Fibroblast of the conjunctiva (primary cell): ENCODE measurements at regions not wholly inside any gene's neighbourhood (a gene's known extent, or its start where the extent isn't known, plus 50 kb on each side); places are given as distances from the start of the nearest gene placed in this dataset.
A peak's percentile ranks its signal among the peaks of the same experiment; 100 is the strongest.
"Not testable (repeated sequence)": the region's sequence is repeated elsewhere in the genome, so short reads cannot be mapped to it uniquely, and the experiment has no call there.

ENCODE experiments used
- DNase-seq: peaks from one replicate; pipeline ENCODE4 v3.0.0-alpha.2; 2010; ENCODE audit warnings: low read depth

DNA sequence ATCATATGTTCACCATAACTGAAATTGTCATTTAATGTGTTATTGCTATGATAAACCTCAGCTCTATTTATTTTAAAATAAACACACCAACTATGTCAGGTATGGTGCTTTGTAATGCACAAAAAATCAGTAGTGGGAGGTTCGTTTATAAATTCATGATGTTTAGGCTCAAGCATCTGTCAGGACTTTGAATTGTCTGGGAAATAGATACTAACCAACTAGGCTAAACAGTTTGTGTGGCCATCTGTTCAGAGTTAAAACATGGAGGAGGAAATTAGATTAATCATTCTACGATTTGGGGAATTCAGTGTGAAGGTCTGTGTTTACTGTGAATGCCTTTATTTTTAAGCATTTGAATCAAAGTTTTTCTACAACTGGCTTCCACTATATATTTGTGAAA is 212.6 kb upstream of the FZD8 start:
- no peak for DNase-seq

DNA sequence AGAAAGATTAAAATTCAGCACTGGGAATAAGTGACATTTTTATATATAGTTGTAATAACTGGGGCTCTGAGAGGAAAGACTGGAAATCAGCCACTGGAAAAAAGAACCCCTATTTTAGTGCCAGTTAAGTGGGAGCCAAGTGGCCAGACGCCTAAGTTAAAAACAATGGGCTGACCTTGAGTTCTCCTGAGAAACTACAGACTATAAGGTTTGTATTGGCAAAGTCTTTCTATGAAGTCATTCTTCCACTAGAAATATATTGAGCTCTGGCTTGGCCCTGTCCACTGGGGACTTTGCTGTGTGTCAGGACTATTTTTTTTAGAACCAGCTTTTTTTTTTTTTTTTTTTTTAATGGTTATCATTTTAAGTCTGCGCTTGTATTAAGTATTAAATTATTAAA is 210.6 kb upstream of the FZD8 start:
- DNase-seq, result no peak

- no peak for DNase-seq
These were observed 206.3 kb upstream of the FZD8 start for GRCh38 chr10:35848412-35848811.

- no peak for DNase-seq
These were observed 202.6 kb upstream of the FZD8 start for GRCh38 chr10:35844686-35845085.

- DNase-seq, result no peak
These were observed 201.6 kb upstream of the FZD8 start for GRCh38 chr10:35843524-35844181.

GRCh38 chr10:35838054-35838453 is 196.0 kb upstream of the FZD8 start:
- DNase-seq, result no peak

DNA sequence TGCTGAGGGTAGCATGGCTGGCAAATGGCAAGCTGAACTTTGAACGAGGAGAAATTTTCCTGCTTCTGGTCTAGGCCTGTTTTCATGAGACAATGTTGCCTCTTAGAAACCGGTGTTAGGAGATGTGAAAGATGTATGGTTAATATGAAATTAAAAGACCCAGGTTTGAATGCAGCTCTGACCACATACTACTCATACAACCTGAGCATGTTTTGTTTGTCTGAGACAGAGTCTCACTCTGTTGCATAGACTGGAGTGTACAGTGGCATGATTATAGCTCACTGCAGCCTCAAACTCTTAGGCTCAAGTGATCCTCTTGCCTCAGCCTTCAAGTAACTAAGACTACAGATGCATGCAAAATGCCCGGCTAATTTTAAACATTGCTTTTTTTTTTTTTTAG is 193.4 kb upstream of the FZD8 start:
- no peak for DNase-seq

DNA sequence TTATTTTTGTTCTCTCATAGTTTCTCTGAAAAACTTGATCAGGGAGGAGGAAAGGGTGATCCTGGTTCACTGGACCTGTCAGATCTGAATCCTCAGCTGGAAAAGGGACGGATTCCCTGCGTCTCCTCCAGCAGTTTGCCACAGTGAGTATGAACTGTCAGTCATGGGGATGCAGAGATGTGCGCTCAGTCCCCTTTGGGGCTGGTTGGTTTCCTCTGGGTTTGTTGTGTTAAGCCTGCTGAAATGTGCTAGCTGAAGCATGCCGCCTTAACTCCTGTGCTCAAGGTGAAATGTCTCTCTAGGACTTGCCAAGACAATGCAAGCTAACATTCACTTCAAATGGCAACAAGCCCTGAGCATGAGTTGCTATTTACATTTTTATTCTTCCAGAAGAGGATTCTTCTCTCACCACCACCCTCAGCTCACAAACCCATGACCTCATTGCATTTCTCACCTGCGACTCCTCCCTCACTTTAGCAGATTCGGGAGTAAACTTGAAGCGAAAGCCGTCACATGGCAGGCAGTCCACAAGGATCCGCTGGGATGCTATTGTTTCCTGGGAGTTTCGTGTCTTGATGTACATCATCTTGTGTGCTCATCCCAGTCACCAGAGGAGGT is 192.9 kb upstream of the FZD8 start:
- no peak for DNase-seq

GRCh38 chr10:35827783-35828182 is 185.7 kb upstream of the FZD8 start:
- DNase-seq, result no peak

GRCh38 chr10:35824704-35825103 is 182.6 kb upstream of the FZD8 start:
- DNase-seq, result no peak

- DNase-seq, result peak; percentile 51
These were observed 180.2 kb upstream of the FZD8 start for GRCh38 chr10:35822316-35822715.

DNA sequence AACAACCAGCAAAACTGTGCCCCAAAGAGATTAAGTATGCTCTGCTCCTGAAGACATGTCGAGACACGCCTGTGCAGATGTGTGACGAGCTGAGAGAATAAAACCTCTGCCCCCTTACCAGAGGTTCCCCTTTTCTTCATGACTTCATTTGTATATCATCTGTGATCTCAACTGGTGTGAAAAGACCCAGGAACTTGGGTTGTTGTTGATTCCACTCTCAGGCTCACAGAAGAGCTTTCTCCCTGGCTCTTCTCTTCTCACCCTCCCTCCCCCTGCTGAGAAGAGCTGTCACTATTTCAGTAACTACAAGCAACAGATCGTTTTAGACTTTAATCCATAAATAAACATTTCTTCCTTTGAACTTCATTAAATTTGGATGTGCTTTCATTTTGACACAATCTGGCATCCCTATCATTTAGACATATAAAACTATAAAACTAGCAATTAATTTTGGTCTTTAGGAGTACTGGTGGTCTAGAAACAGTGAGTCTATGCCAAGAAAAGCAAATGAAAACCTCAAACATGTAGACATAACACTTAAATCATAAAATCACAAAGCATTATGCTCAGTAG is 179.3 kb upstream of the FZD8 start:
- DNase-seq, result no peak

DNA sequence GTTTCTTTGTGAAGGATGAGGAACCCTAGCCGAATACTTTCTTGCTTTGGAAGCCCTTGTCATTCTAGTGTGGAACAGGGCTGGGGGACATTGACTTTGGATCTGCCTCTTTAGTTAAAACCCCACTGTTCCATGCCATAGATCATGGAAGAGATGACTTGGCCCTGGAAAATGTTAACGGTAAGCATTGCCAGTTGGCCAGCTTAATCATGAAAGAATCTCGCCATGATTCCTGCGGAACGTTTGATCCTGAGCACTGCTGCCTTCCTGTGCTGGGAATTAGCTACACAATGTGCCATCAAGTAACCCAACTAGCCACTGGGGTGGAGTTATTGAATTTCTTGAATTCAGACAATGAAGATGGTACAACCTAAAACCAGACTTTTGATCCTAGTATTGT is 177.6 kb upstream of the FZD8 start:
- DNase-seq, result no peak

- no peak for DNase-seq
These were observed 176.9 kb upstream of the FZD8 start for GRCh38 chr10:35819011-35819410.

- DNase-seq, result not testable (repeated sequence)
These were observed 175.0 kb upstream of the FZD8 start for GRCh38 chr10:35817109-35817508.

GRCh38 chr10:35813219-35813618 is 171.1 kb upstream of the FZD8 start:
- DNase-seq, result no peak

DNA sequence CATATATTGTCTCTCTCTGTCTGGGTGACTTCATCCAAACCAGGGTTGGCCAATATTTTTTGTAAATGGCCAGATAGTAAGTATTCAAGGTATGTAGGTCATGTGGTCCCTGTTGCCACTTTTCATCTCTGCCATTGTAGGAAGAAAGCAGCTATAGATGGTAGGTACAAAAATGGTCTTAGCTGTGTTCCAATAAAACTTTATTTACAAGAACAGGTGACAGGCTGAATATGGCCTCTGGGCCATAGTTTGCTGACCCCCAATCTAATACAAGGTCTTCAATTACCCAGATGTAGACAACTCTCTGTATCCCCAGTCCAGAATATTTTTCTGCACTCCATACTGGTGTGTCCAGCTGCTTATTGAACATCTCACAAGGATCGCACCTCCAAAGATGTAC is 166.2 kb upstream of the FZD8 start:
- DNase-seq, result no peak

GRCh38 chr10:35803046-35803445 is 160.9 kb upstream of the FZD8 start:
- no peak for DNase-seq

DNA sequence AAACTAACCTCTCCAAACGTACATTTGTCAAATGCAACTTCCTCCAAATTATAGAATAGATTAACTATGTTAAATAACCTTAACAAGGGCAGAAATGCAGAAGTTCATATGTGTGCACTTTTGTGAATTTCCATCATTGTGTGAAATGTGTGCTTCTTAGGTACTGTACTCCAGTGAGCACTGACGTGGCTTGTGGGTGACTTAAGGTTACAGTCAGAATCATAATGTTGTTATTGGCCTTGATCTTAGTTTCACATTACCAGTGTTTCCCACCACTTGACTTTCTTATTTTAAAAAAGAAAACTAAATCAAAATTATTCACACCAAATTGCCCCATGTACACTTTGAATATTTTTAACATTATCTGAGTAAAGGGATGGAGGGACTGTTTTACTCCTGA is 155.1 kb upstream of the FZD8 start:
- no peak for DNase-seq

GRCh38 chr10:35795131-35795824 is 153.2 kb upstream of the FZD8 start:
- DNase-seq, result no peak

DNA sequence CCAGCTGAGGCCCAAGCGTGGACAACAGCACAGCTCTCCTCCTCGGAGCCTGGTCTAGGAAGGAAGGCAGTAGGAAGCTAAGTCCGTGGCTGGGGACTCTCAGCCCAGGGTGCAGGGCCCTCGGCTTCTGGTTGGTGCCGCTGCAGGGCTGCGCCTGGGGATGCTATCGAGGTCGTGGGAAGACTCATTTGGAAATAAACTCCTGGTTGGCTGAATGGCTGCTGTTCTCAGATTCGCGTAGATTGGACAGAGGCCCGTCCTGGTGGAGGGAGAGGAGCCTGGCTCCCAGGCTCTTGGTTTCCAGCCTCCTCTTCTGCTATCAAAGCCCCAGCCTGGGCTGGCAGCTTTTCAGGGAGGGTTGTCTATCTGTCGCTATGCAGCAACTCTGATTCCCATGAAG is 152.6 kb upstream of the FZD8 start:
- no peak for DNase-seq

- DNase-seq, result no peak
These were observed 150.2 kb upstream of the FZD8 start for GRCh38 chr10:35792291-35792690.

- no peak for DNase-seq
These were observed 147.9 kb upstream of the FZD8 start for GRCh38 chr10:35789996-35790395.
